Astrocyte of the spinal cord (primary cell): ENCODE measurements at regions not wholly inside any gene's neighbourhood (a gene's known extent, or its start where the extent isn't known, plus 50 kb on each side); places are given as distances from the start of the nearest gene placed in this dataset.

Experiments
- DNase-seq: peaks from one replicate; pipeline ENCODE4 v3.0.0; 2011; ENCODE audit warnings: low read depth, low spot score
- H3K4me3 ChIP-seq: 2 replicates; pipeline ENCODE4 v1.5.1; 2011; ENCODE audit warnings: low read depth, mild to moderate bottlenecking, low read length, moderate library complexity
- in situ Hi-C: cut with HindIII; loops from 2 replicates; pipeline ENCODE4 v1.10.0; 2017; ENCODE audit warnings: low sequenced_read_pairs
- TF ChIP-seq, protein P1 (sequence below): IDR thresholded peaks from 2 replicates; pipeline ENCODE4 v1.5.1; 2012; ENCODE audit warnings: low read depth, mild to moderate bottlenecking, low read length, inconsistent platforms

DNA sequence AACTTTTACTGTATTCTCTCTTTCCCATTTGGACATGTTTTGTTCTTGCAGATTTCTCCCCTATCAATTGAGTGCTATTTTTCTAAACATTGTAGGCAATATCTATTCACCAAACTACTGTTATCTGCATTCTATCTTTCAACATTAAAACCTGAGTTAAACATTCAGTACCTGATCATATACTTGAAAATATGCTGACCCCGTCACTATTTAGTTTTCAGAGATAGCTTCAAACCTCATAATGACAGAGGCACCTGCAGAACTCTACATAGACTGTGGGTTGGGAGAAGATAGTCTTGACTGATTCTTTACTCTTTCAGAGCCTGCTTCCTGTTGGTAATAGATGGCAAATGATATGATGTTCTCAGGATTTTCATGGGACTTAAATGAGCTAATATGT, 965.7 kb upstream of the GOT2 start:
- TF ChIP-seq, protein P1, sequence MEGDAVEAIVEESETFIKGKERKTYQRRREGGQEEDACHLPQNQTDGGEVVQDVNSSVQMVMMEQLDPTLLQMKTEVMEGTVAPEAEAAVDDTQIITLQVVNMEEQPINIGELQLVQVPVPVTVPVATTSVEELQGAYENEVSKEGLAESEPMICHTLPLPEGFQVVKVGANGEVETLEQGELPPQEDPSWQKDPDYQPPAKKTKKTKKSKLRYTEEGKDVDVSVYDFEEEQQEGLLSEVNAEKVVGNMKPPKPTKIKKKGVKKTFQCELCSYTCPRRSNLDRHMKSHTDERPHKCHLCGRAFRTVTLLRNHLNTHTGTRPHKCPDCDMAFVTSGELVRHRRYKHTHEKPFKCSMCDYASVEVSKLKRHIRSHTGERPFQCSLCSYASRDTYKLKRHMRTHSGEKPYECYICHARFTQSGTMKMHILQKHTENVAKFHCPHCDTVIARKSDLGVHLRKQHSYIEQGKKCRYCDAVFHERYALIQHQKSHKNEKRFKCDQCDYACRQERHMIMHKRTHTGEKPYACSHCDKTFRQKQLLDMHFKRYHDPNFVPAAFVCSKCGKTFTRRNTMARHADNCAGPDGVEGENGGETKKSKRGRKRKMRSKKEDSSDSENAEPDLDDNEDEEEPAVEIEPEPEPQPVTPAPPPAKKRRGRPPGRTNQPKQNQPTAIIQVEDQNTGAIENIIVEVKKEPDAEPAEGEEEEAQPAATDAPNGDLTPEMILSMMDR = no peak
- in situ Hi-C loops = no loop called here
- H3K4me3 ChIP-seq = no peak overlapping the region
- DNase-seq = no peak

DNA sequence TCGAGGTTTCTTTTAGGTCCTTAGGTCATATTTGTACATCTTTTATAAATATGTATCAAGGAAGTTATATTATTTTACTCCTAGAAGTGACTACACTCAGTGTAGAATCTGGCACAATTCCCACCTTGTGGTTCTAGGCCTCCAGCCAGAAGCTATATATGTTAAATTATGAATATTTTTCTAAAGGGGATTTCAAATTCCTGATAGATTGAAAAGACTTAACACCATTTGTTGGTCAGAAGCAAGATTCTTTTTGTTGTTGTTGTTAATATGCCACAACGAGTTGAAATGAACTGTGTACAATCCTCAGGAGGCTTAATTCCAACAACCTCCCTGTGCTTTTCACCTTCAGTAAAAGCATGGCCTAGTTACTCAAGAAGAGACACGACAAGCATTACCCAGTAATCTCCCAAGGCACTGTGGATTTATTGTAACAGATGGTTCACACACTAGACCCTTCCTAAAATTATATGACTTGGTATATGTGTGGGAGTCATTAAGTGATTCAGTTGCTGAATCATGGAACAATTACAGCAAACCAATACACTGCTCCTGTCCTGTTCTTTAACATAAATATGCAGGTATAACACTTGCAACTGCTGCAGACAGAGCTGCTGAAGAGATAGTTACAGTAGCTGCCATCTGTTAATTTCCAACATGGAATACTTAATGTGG, 964.4 kb upstream of the GOT2 start:
- TF ChIP-seq, protein P1 = no peak
- peak; percentile 58 for DNase-seq
- H3K4me3 ChIP-seq = no peak overlapping the region
- in situ Hi-C loops = no loop called here

DNA sequence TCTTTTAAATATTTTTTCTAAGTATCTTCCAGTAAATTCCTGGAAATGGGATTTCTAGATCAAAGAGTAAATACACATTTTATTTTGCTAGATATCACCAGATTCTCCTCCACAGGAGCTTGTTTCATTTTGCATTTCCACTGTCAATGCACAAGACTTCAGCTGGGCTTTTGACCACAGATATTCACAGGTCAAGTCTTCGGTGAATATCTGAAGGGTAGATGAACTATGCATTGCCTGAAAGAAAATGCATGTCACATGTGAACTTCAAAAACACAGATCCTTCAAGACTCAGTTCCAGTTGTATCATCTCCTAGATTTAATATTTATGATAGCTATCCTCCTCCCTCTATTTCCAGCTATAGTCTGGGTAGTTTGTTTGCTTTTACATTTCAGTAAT, 963.6 kb upstream of the GOT2 start:
- in situ Hi-C loops = no loop called here
- TF ChIP-seq, protein P1 = no peak
- peak; percentile 56 for DNase-seq
- no peak overlapping the region for H3K4me3 ChIP-seq

DNA sequence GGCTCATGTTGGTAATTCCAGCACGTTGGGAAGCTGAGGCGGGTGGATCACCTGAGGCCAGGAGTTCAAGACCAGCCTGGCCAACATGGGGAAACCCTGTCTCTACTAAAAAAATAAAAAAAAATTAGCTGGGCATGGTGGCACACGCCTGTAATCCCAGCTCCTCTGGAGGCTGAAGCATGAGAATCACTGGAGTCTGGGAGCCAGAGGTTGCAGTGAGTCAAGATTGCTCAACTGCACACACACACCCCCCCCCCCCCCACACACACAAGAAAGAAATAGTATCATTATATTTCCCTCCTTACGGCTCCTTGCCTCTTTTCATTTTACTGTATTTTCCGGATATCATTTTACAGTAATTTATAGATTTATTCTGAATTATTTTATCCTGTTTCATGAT, 963.1 kb upstream of the GOT2 start:
- H3K4me3 ChIP-seq = no peak overlapping the region
- TF ChIP-seq, protein P1 = no peak
- in situ Hi-C loops = no loop called here
- DNase-seq = no peak

DNA sequence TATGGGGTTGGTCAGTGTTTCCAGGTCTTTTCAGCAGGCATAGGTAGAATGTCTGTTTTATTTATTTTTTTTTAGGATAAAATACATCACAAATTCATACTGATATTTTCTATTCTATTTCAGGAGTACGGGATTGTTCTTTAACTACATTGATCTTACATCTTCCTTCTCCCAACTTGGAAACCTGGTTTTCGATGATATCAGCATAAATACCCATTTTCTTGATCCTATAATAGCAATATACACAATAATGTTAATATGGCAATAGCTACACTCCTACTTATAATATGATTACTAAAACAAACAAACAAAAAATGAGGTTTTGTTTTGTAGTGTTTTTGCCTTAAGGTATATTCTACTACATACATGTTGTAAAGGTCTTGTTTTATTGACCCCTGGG, 962.4 kb upstream of the GOT2 start:
- TF ChIP-seq, protein P1 = no peak
- DNase-seq = no peak
- in situ Hi-C loops = no loop called here
- no peak overlapping the region for H3K4me3 ChIP-seq

DNA sequence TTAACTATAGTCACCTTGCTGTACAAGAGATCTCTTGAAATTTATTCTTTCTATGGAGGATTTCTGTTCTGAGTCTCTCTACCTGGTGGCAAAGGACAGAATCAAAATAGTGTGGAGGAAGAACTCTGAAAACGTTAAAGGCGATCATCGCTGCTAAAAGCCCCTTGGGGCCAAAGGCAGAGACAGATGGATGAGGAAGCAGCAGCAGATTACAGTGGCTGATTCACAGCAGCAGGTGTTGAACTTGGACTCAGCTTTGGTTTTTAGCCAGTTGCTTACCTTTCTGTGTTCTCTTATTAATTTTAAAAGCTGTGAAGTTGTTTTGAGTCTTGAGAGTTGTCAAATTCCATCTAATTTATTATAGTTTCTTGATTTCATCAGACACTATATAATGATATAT, 956.1 kb upstream of the GOT2 start:
- H3K4me3 ChIP-seq = no peak overlapping the region
- in situ Hi-C loops = no loop called here
- no peak for DNase-seq
- TF ChIP-seq, protein P1 = no peak

DNA sequence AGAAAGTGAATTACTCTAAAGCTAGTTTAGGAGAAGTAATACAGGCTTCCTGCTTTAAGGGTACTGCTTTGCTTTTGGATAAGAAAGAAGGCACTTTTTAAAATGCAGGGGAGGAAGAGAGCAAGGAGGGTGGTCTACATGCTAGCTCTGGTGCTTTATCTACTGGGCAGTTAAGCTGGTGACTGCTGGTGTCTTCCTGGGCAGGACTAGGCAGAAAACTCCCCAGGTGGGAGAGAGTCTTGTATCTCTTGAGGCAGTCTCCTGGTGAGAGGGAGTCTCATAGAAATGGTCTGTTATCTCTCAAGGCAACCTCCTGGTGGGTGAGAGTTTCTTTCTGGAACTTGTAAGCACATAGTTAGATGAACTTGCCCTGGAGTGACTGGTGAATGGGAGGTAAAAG, 953.9 kb upstream of the GOT2 start:
- TF ChIP-seq, protein P1 = no peak
- no peak for DNase-seq
- no peak overlapping the region for H3K4me3 ChIP-seq
- in situ Hi-C loops = no loop called here
